ENCODE measurements at regions not wholly inside any gene's neighbourhood (a gene's known extent, or its start where the extent isn't known, plus 50 kb on each side); places are given as distances from the start of the nearest gene placed in this dataset.

GRCh38 chr2:64727013-64727767 lies 73.5 kb upstream of the SERTAD2 start:
- H3K27ac ChIP-seq (ENCODE audit: low read depth, low read length): peak overlapping the region; percentile 50
- intact Hi-C loops (cut with micrococcal nuclease): no loop called here

GRCh38 chr2:64727843-64728463 lies 74.2 kb upstream of the SERTAD2 start:
- Mint-ChIP-seq H3K27ac (peak overlapping the region; percentile 78 to 93 (median 86)), H3K36me3 (peaks cover 0 to 9% (median 3%) of the 10 kb centered on the region in 5 donors), H3K9me3 (no peaks in the 10 kb centered on the region), H3K4me3 (peak overlapping the region; percentile 12 to 77 (median 70)), H3K27me3 (no peaks in the 10 kb centered on the region), H3K4me1 (peaks cover 28 to 65% (median 60%) of the 10 kb centered on the region in 7 donors)
- CTCF ChIA-PET: interaction anchor here (0.5 to 2.5 kb wide), 9 partner anchors 10 to 313 kb away, joined by 3 to 11 read pairs (median 4); no protein-coding TSS in a partner anchor
- Histone ChIP-seq H3K9me3 (ENCODE audit: control insufficient read depth in 2 of 3, low read length in 3 of 3) (no peaks in the 10 kb centered on the region), H3K4me3 (ENCODE audit: low read length) (peak overlapping the region; percentile 44), H3K36me3 (ENCODE audit: control insufficient read depth in 2 of 3, insufficient read depth in 3 of 3, low read length in 3 of 3) (no peaks in the 10 kb centered on the region), H3K27me3 (ENCODE audit: control insufficient read depth in 2 of 2, insufficient read depth in 2 of 2, low read length in 2 of 2) (no peaks in the 10 kb centered on the region), H3K4me1 (ENCODE audit: control insufficient read depth in 2 of 2, insufficient read depth in 2 of 2, low read length in 2 of 2) (peaks cover 31 to 32% of the 10 kb centered on the region in 2 donors), H3K27ac (ENCODE audit: low read depth, low read length) (no peak overlapping the region)
- ATAC-seq (no peak), DNase-seq (no peak)
- POLR2A ChIA-PET: interaction anchor here (0.7 to 15.9 kb wide), 15 partner anchors 9 to 120 kb away, joined by 3 to 205 read pairs (median 5); partner anchors contain the start of gene SERTAD2
- intact Hi-C loops (cut with micrococcal nuclease): no loop called here

More at GRCh38 chr2:64727013-64727767, 73.5 kb upstream of the SERTAD2 start:
- peak overlapping the region; percentile 44 for H3K4me3 ChIP-seq (ENCODE audit: low read length)
- Mint-ChIP-seq H3K4me3 (peak overlapping the region; percentile 6 to 77 (median 70)), H3K27me3 (no peaks in the 10 kb centered on the region), H3K36me3 (peaks cover 0 to 9% (median 3%) of the 10 kb centered on the region in 5 donors), H3K4me1 (peaks cover 28 to 64% (median 58%) of the 10 kb centered on the region in 7 donors), H3K9me3 (no peaks in the 10 kb centered on the region), H3K27ac (peak overlapping the region; percentile 78 to 93 (median 86))
- ChIA-PET POLR2A (interaction anchor here (0.7 to 15.9 kb wide), 19 partner anchors 9 to 119 kb away, joined by 3 to 205 read pairs (median 4); partner anchors contain the start of gene SERTAD2), CTCF (interaction anchor here (0.5 to 2.5 kb wide), 12 partner anchors 10 to 141 kb away, joined by 3 to 11 read pairs (median 4); no protein-coding TSS in a partner anchor)
- H3K36me3 ChIP-seq (ENCODE audit: control insufficient read depth in 2 of 3, insufficient read depth in 3 of 3, low read length in 3 of 3): no peaks in the 10 kb centered on the region
- DNase-seq: peak in 5 of 9 donors; percentile 23 to 39 (median 25)
- no peaks in the 10 kb centered on the region for H3K9me3 ChIP-seq (ENCODE audit: control insufficient read depth in 2 of 3, low read length in 3 of 3)
- ATAC-seq: peak; percentile 70
- H3K27me3 ChIP-seq (ENCODE audit: control insufficient read depth in 2 of 2, insufficient read depth in 2 of 2, low read length in 2 of 2): no peaks in the 10 kb centered on the region
- peaks cover 31 to 32% of the 10 kb centered on the region in 2 donors for H3K4me1 ChIP-seq (ENCODE audit: control insufficient read depth in 2 of 2, insufficient read depth in 2 of 2, low read length in 2 of 2)

DNA sequence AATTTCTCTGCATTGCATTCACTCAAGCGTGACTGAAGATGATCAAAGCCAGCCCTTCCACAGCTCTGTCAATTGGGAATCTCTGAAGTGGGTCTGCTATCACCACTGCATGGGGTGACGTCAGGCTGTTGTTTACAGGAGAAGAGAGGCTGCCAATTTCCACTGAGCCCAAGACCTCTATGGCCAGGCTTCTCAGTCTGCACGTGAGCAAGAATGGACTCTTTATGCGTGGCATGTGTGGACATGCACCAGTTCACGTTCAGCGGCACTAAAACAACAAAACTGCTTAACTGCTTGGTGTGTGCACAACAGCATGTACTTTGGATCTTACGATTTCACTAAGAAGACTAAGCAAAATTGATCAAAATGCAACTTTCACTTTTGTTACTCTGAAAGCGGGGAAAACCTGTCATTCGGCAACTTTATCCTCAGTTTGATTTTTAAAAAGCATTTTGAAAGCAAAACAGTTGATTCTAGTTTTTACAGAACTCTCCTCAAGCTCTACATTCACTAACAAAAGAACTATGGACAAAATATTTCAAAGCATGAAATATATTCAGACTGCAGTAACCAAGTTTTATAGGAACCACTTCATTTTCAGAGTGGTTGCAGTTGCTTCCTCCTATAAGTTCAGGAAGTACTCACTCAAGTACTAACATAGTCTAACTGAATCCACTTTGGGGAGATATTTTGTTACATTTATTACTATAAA lies 77.0 kb upstream of the SERTAD2 start:
- CTCF ChIA-PET: interaction anchor here (1.1 to 1.6 kb wide), 2 partner anchors 17 to 86 kb away, joined by 3 to 5 read pairs; no protein-coding TSS in a partner anchor
- Histone ChIP-seq H3K9me3 (ENCODE audit: control insufficient read depth in 2 of 3, low read length in 3 of 3) (no peaks in the 10 kb centered on the region), H3K36me3 (ENCODE audit: control insufficient read depth in 2 of 3, insufficient read depth in 3 of 3, low read length in 3 of 3) (no peaks in the 10 kb centered on the region), H3K27ac (ENCODE audit: low read depth, low read length) (peak overlapping the region; percentile 71), H3K27me3 (ENCODE audit: control insufficient read depth in 2 of 2, insufficient read depth in 2 of 2, low read length in 2 of 2) (no peaks in the 10 kb centered on the region), H3K4me3 (ENCODE audit: low read length) (peak overlapping the region; percentile 66), H3K4me1 (ENCODE audit: control insufficient read depth in 2 of 2, insufficient read depth in 2 of 2, low read length in 2 of 2) (peaks cover 31 to 32% of the 10 kb centered on the region in 2 donors)
- Mint-ChIP-seq H3K4me1 (peaks cover 26 to 80% (median 71%) of the 10 kb centered on the region in 7 donors), H3K27me3 (no peaks in the 10 kb centered on the region), H3K4me3 (peak overlapping the region; percentile 80 to 95 (median 88)), H3K27ac (peak overlapping the region; percentile 95 to 99 (median 98)), H3K9me3 (no peaks in the 10 kb centered on the region), H3K36me3 (peaks cover 8 to 24% (median 18%) of the 10 kb centered on the region in 5 donors)
- DNase-seq (peak in 8 of 9 donors; percentile 41 to 72 (median 51)), ATAC-seq (peak; percentile 80)
- intact Hi-C loops (cut with micrococcal nuclease): loop anchor here (1.0 kb wide), 4 partner anchors 21 to 77 kb away; partner anchors contain the start of gene SERTAD2 (in 2 of the 2)
- POLR2A ChIA-PET: interaction anchor here (0.5 to 15.9 kb wide), 11 partner anchors 9 to 421 kb away, joined by 3 to 205 read pairs (median 4); partner anchors contain the start of gene SERTAD2

GRCh38 chr2:64731263-64731643 lies 77.5 kb upstream of the SERTAD2 start:
- Histone ChIP-seq H3K27ac (ENCODE audit: low read depth, low read length) (peak overlapping the region; percentile 71), H3K4me1 (ENCODE audit: control insufficient read depth in 2 of 2, insufficient read depth in 2 of 2, low read length in 2 of 2) (peaks cover 31 to 32% of the 10 kb centered on the region in 2 donors), H3K36me3 (ENCODE audit: control insufficient read depth in 2 of 3, insufficient read depth in 3 of 3, low read length in 3 of 3) (no peaks in the 10 kb centered on the region), H3K4me3 (ENCODE audit: low read length) (peak overlapping the region; percentile 66), H3K27me3 (ENCODE audit: control insufficient read depth in 2 of 2, insufficient read depth in 2 of 2, low read length in 2 of 2) (no peaks in the 10 kb centered on the region), H3K9me3 (ENCODE audit: control insufficient read depth in 2 of 3, low read length in 3 of 3) (no peaks in the 10 kb centered on the region)
- peaks cover 26 to 79% (median 69%) of the 10 kb centered on the region in 7 donors for H3K4me1 Mint-ChIP-seq
- H3K27ac Mint-ChIP-seq: peak overlapping the region; percentile 95 to 99 (median 98)
- peaks cover 8 to 27% (median 22%) of the 10 kb centered on the region in 5 donors for H3K36me3 Mint-ChIP-seq
- peak overlapping the region; percentile 80 to 95 (median 88) for H3K4me3 Mint-ChIP-seq
- POLR2A ChIA-PET: interaction anchor here (0.6 to 15.9 kb wide), 11 partner anchors 10 to 536 kb away, joined by 3 to 205 read pairs (median 4); partner anchors contain the start of gene SERTAD2
- CTCF ChIA-PET: interaction anchor here (1.6 kb wide), 1 partner anchor 16 kb away, joined by 5 read pairs; no protein-coding TSS in a partner anchor
- intact Hi-C loops (cut with micrococcal nuclease): loop anchor here in 1 of 2 donors (1.0 kb wide), 1 partner anchor 33 kb away; no protein-coding TSS in a partner anchor
- no peaks in the 10 kb centered on the region for H3K9me3 Mint-ChIP-seq
- ATAC-seq: no peak
- H3K27me3 Mint-ChIP-seq: no peaks in the 10 kb centered on the region
- no peak for DNase-seq

DNA sequence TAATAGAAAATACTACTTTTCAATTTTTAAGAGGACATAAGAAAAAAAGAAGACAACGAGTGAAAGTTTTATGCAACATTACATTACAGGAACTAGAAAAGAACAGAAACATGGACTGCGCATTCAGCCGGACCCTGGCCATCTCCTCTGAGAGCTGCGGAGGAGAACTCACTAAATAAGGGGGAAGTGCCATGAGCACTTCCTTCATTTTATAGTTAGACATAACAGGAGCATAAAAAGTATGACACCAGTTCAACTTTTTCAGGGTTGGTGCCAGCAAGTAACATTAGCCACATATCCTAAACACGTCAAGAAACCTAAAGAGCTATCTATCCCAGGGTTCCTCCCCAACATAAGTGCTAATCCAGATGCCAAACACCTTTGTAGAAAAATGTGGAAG lies 78.0 kb upstream of the SERTAD2 start:
- ATAC-seq (peak; percentile 23), DNase-seq (no peak)
- intact Hi-C loops (cut with micrococcal nuclease): loop anchor here in 1 of 2 donors (1.0 kb wide), 1 partner anchor 33 kb away; no protein-coding TSS in a partner anchor
- Mint-ChIP-seq H3K9me3 (no peaks in the 10 kb centered on the region), H3K27me3 (no peaks in the 10 kb centered on the region), H3K4me1 (peaks cover 26 to 74% (median 64%) of the 10 kb centered on the region in 7 donors), H3K4me3 (peak overlapping the region in 8 of 10 donors; percentile 63 to 95 (median 89)), H3K36me3 (peaks cover 8 to 27% (median 24%) of the 10 kb centered on the region in 5 donors), H3K27ac (peak overlapping the region; percentile 95 to 99 (median 98))
- ChIA-PET CTCF (interaction anchor here (0.6 kb wide), 1 partner anchor 133 kb away, joined by 4 read pairs; no protein-coding TSS in a partner anchor), POLR2A (interaction anchor here (0.6 to 15.9 kb wide), 11 partner anchors 10 to 536 kb away, joined by 3 to 205 read pairs (median 4); partner anchors contain the start of gene SERTAD2)
- no peaks in the 10 kb centered on the region for H3K36me3 ChIP-seq (ENCODE audit: control insufficient read depth in 2 of 3, insufficient read depth in 3 of 3, low read length in 3 of 3)
- no peak overlapping the region for H3K4me3 ChIP-seq (ENCODE audit: low read length)
- H3K4me1 ChIP-seq (ENCODE audit: control insufficient read depth in 2 of 2, insufficient read depth in 2 of 2, low read length in 2 of 2): peaks cover 29 to 32% of the 10 kb centered on the region in 2 donors
- peak overlapping the region; percentile 71 for H3K27ac ChIP-seq (ENCODE audit: low read depth, low read length)
- no peaks in the 10 kb centered on the region for H3K27me3 ChIP-seq (ENCODE audit: control insufficient read depth in 2 of 2, insufficient read depth in 2 of 2, low read length in 2 of 2)
- H3K9me3 ChIP-seq (ENCODE audit: control insufficient read depth in 2 of 3, low read length in 3 of 3): no peaks in the 10 kb centered on the region

Data from naive thymus-derived CD4-positive, alpha-beta T cell (primary cell).